Stimulated activated CD4-positive, alpha-beta T cell treated with anti-CD3 and anti-CD28 coated beads, Interleukin-4, amount 100 ng/mL, for 1 hour (primary cell): ENCODE measurements at regions not wholly inside any gene's neighbourhood (a gene's known extent, or its start where the extent isn't known, plus 50 kb on each side); places are given as distances from the start of the nearest gene placed in this dataset.
"Not testable (repeated sequence)": the region's sequence is repeated elsewhere in the genome, so short reads cannot be mapped to it uniquely, and the experiment has no call there.

Source experiments
- DNase-seq: peaks from one replicate; pipeline ENCODE4 v3.0.0-alpha.2; 2020

GRCh38 chr20:7736336-7736735 is 203.9 kb downstream of the HAO1 start:
- DNase-seq: no peak

GRCh38 chr20:7741866-7742265 is 198.4 kb downstream of the HAO1 start:
- no peak for DNase-seq

GRCh38 chr20:7742479-7742878 is 197.8 kb downstream of the HAO1 start:
- no peak for DNase-seq

GRCh38 chr20:7744411-7744810 is 195.8 kb downstream of the HAO1 start:
- no peak for DNase-seq

GRCh38 chr20:7748624-7749023 is 191.6 kb downstream of the HAO1 start:
- no peak for DNase-seq

GRCh38 chr20:7754102-7754501 is 186.2 kb downstream of the HAO1 start:
- DNase-seq: no peak

- DNase-seq: no peak
Measured at GRCh38 chr20:7758406-7758805, 181.9 kb downstream of the HAO1 start.

- no peak for DNase-seq
Measured at GRCh38 chr20:7760247-7761031, 179.8 kb downstream of the HAO1 start.

GRCh38 chr20:7765221-7765620 is 175.0 kb downstream of the HAO1 start:
- DNase-seq: no peak

- no peak for DNase-seq
Measured at GRCh38 chr20:7770046-7770445, 170.2 kb downstream of the HAO1 start.

- DNase-seq: no peak
Measured at GRCh38 chr20:7770578-7770977, 169.7 kb downstream of the HAO1 start.

- DNase-seq: no peak
Measured at GRCh38 chr20:7772371-7772770, 167.9 kb downstream of the HAO1 start.

- no peak for DNase-seq
Measured at GRCh38 chr20:7773511-7773910, 166.7 kb downstream of the HAO1 start.

- no peak for DNase-seq
Measured at GRCh38 chr20:7775072-7775471, 165.2 kb downstream of the HAO1 start.

GRCh38 chr20:7776148-7776547 is 164.1 kb downstream of the HAO1 start:
- no peak for DNase-seq

- no peak for DNase-seq
Measured at GRCh38 chr20:7790189-7790588, 150.1 kb downstream of the HAO1 start.

- no peak for DNase-seq
Measured at GRCh38 chr20:7792150-7792869, 147.9 kb downstream of the HAO1 start.

- DNase-seq: no peak
Measured at GRCh38 chr20:7798176-7798575, 142.1 kb downstream of the HAO1 start.

- no peak for DNase-seq
Measured at GRCh38 chr20:7799862-7800261, 140.4 kb downstream of the HAO1 start.

GRCh38 chr20:7803411-7804151 is 136.7 kb downstream of the HAO1 start:
- DNase-seq: not testable (repeated sequence)

- DNase-seq: no peak
Measured at GRCh38 chr20:7806831-7807230, 133.4 kb downstream of the HAO1 start.

- DNase-seq: no peak
Measured at GRCh38 chr20:7817286-7817685, 123.0 kb downstream of the HAO1 start.

- no peak for DNase-seq
Measured at GRCh38 chr20:7818477-7818876, 121.8 kb downstream of the HAO1 start.

- DNase-seq: no peak
Measured at GRCh38 chr20:7820897-7821296, 119.4 kb downstream of the HAO1 start.
